HG02973 (cell line): ENCODE measurements at regions not wholly inside any gene's neighbourhood (a gene's known extent, or its start where the extent isn't known, plus 50 kb on each side); places are given as distances from the start of the nearest gene placed in this dataset.
"Not testable (repeated sequence)": the region's sequence is repeated elsewhere in the genome, so short reads cannot be mapped to it uniquely, and the experiment has no call there.

Source experiments
- ATAC-seq: cut with Tn5 transposase; IDR thresholded peaks from one replicate; pipeline ENCODE4 v1.9.1; 2021; ENCODE audit warnings: moderate library complexity; ENCODE audit not compliant: unreplicated experiment

GRCh38 chr6:27827477-27827876, 84.7 kb downstream of the OR2B2 start:
- ATAC-seq, result not testable (repeated sequence)

GRCh38 chr6:27826612-27826985, 85.6 kb downstream of the OR2B2 start:
- not testable (repeated sequence) for ATAC-seq

GRCh38 chr6:27825848-27826611, 86.2 kb downstream of the OR2B2 start:
- not testable (repeated sequence) for ATAC-seq

GRCh38 chr6:27825025-27825793, 87.0 kb downstream of the OR2B2 start:
- peak; percentile 4 for ATAC-seq

- peak; percentile 56 for ATAC-seq
These were observed 87.8 kb downstream of the OR2B2 start for GRCh38 chr6:27824211-27825024.

GRCh38 chr6:27823714-27824210, 88.4 kb downstream of the OR2B2 start:
- ATAC-seq, result peak; percentile 64

- ATAC-seq, result no peak
These were observed 95.3 kb downstream of the OR2B2 start for GRCh38 chr6:27816906-27817305.

GRCh38 chr6:27814665-27815424, 97.4 kb downstream of the OR2B2 start:
- ATAC-seq, result peak; percentile 43

- ATAC-seq, result not testable (repeated sequence)
These were observed 97.9 kb downstream of the OR2B2 start for GRCh38 chr6:27814415-27814664.

GRCh38 chr6:27812805-27813492, 99.2 kb downstream of the OR2B2 start:
- ATAC-seq, result no peak

GRCh38 chr6:27812078-27812804, 100.0 kb downstream of the OR2B2 start:
- ATAC-seq, result no peak

- no peak for ATAC-seq
These were observed 100.8 kb downstream of the OR2B2 start for GRCh38 chr6:27811451-27811772.

- ATAC-seq, result no peak
These were observed 101.3 kb downstream of the OR2B2 start for GRCh38 chr6:27810768-27811450.

GRCh38 chr6:27809939-27810767, 102.0 kb downstream of the OR2B2 start:
- peak; percentile 30 for ATAC-seq

GRCh38 chr6:27809067-27809938, 102.9 kb downstream of the OR2B2 start:
- no peak for ATAC-seq

GRCh38 chr6:27808242-27809066, 103.7 kb downstream of the OR2B2 start:
- ATAC-seq, result not testable (repeated sequence)
